Astrocyte (in vitro differentiated cells and primary cell): ENCODE measurements at regions not wholly inside any gene's neighbourhood (a gene's known extent, or its start where the extent isn't known, plus 50 kb on each side); places are given as distances from the start of the nearest gene placed in this dataset.

Experiments
- DNase-seq: peaks from one replicate; pipeline ENCODE4 v3.0.0-alpha.2; 2010; ENCODE audit warnings: low read depth
- FAIRE-seq: peaks from 2 replicates; lab custom pipeline; 2011; peaks lifted over from hg19 to GRCh38; lab: Jason Lieb, UNC
- H2AFZ ChIP-seq: 2 replicates; pipeline ENCODE4 v1.6.0; 2012; ENCODE audit warnings: low read depth, low read length, inconsistent platforms
- H3K27ac ChIP-seq: 2 replicates; pipeline ENCODE4 v1.5.1; 2011; ENCODE audit warnings: low read depth, low read length, inconsistent platforms
- H3K27me3 ChIP-seq: 2 replicates; pipeline ENCODE4 v1.6.0; 2011; ENCODE audit warnings: low read length, inconsistent platforms; ENCODE audit not compliant: insufficient read depth
- H3K36me3 ChIP-seq: 2 replicates; pipeline ENCODE4 v1.5.1; 2011; ENCODE audit warnings: low read length, inconsistent platforms; ENCODE audit not compliant: insufficient read depth
- H3K4me1 ChIP-seq: 2 replicates; pipeline ENCODE4 v1.5.1; 2011; ENCODE audit warnings: low read length, inconsistent platforms; ENCODE audit not compliant: insufficient read depth
- H3K4me2 ChIP-seq: 2 replicates; pipeline ENCODE4 v1.6.0; 2012; ENCODE audit warnings: low read length, inconsistent platforms
- H3K4me3 ChIP-seq: 2 replicates; pipeline ENCODE4 v1.5.1; 2011; ENCODE audit warnings: low read depth, mild to moderate bottlenecking, low read length, inconsistent platforms; ENCODE audit not compliant: insufficient read depth
- H3K79me2 ChIP-seq: 2 replicates; pipeline ENCODE4 v1.6.0; 2012; ENCODE audit warnings: mild to moderate bottlenecking, low read length, inconsistent platforms; ENCODE audit not compliant: insufficient read depth
- H3K9ac ChIP-seq: 2 replicates; pipeline ENCODE4 v1.6.0; 2012; ENCODE audit warnings: mild to moderate bottlenecking, low read length, inconsistent platforms
- H3K9me3 ChIP-seq: 2 replicates; pipeline ENCODE4 v1.5.1; 2012; ENCODE audit warnings: low read depth, mild to moderate bottlenecking, low read length, inconsistent platforms; ENCODE audit not compliant: insufficient read depth
- H4K20me1 ChIP-seq: 2 replicates; pipeline ENCODE4 v1.6.0; 2012; ENCODE audit warnings: low read length, inconsistent platforms; ENCODE audit not compliant: insufficient read depth
- H3K27ac Mint-ChIP-seq: one replicate; pipeline ENCODE4 v1.8.0; 2021; ENCODE audit warnings: mild to moderate bottlenecking, mixed read lengths; ENCODE audit not compliant: unreplicated experiment
- H3K27me3 Mint-ChIP-seq: one replicate; pipeline ENCODE4 v1.8.0; 2021; ENCODE audit warnings: low read depth, mixed read lengths; ENCODE audit not compliant: unreplicated experiment
- H3K36me3 Mint-ChIP-seq: one replicate; pipeline ENCODE4 v1.8.0; 2021; ENCODE audit warnings: low read depth, mixed read lengths; ENCODE audit not compliant: unreplicated experiment
- H3K4me1 Mint-ChIP-seq: one replicate; pipeline ENCODE4 v1.8.0; 2021; ENCODE audit warnings: low read depth, mixed read lengths; ENCODE audit not compliant: unreplicated experiment
- H3K4me3 Mint-ChIP-seq: one replicate; pipeline ENCODE4 v1.8.0; 2021; ENCODE audit warnings: mild to moderate bottlenecking, moderate library complexity, mixed read lengths; ENCODE audit not compliant: unreplicated experiment
- H3K9me3 Mint-ChIP-seq: one replicate; pipeline ENCODE4 v1.8.0; 2021; ENCODE audit warnings: mild to moderate bottlenecking, mixed read lengths; ENCODE audit not compliant: unreplicated experiment
- EZH2 ChIP-seq: IDR thresholded peaks from 2 replicates; pipeline ENCODE4 v1.6.1; 2012; ENCODE audit warnings: mild to moderate bottlenecking, low read length, inconsistent platforms; ENCODE audit not compliant: insufficient read depth
- TF ChIP-seq, protein P1 (sequence below): IDR thresholded peaks from 2 replicates; pipeline ENCODE4 v1.5.1; 2011; ENCODE audit warnings: low read depth, mild to moderate bottlenecking, inconsistent platforms, low read length, moderate library complexity; ENCODE audit not compliant: insufficient read depth

- Histone ChIP-seq H3K9ac (no peak overlapping the region), H3K4me3 (no peak overlapping the region), H3K9me3 (peaks cover 3% of the 10 kb centered on the region), H3K27me3 (no peaks in the 10 kb centered on the region), H3K79me2 (no peaks in the 10 kb centered on the region), H3K36me3 (no peaks in the 10 kb centered on the region), H4K20me1 (no peaks in the 10 kb centered on the region), H2AFZ (no peak overlapping the region), H3K4me2 (no peak overlapping the region), H3K27ac (no peak overlapping the region), H3K4me1 (no peaks in the 10 kb centered on the region)
- Mint-ChIP-seq H3K4me3 (no peak overlapping the region), H3K4me1 (peaks cover 1% of the 10 kb centered on the region), H3K36me3 (no peaks in the 10 kb centered on the region), H3K27me3 (no peaks in the 10 kb centered on the region), H3K9me3 (no peaks in the 10 kb centered on the region), H3K27ac (no peak overlapping the region)
- FAIRE-seq (no peak), DNase-seq (no peak)
- TF ChIP-seq EZH2 = no peak
- TF ChIP-seq, protein P1, sequence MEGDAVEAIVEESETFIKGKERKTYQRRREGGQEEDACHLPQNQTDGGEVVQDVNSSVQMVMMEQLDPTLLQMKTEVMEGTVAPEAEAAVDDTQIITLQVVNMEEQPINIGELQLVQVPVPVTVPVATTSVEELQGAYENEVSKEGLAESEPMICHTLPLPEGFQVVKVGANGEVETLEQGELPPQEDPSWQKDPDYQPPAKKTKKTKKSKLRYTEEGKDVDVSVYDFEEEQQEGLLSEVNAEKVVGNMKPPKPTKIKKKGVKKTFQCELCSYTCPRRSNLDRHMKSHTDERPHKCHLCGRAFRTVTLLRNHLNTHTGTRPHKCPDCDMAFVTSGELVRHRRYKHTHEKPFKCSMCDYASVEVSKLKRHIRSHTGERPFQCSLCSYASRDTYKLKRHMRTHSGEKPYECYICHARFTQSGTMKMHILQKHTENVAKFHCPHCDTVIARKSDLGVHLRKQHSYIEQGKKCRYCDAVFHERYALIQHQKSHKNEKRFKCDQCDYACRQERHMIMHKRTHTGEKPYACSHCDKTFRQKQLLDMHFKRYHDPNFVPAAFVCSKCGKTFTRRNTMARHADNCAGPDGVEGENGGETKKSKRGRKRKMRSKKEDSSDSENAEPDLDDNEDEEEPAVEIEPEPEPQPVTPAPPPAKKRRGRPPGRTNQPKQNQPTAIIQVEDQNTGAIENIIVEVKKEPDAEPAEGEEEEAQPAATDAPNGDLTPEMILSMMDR = no peak
Observed at GRCh38 chr22:34427841-34428240, 507.6 kb upstream of the LARGE1 start.

- Histone ChIP-seq H3K27me3 (no peaks in the 10 kb centered on the region), H3K9me3 (peaks cover 3% of the 10 kb centered on the region), H3K27ac (no peak overlapping the region), H3K79me2 (no peaks in the 10 kb centered on the region), H3K4me2 (no peak overlapping the region), H3K4me3 (no peak overlapping the region), H3K36me3 (no peaks in the 10 kb centered on the region), H3K4me1 (no peaks in the 10 kb centered on the region), H4K20me1 (no peaks in the 10 kb centered on the region), H2AFZ (no peak overlapping the region), H3K9ac (no peak overlapping the region)
- no peaks in the 10 kb centered on the region for H3K36me3 Mint-ChIP-seq
- no peak overlapping the region for H3K4me3 Mint-ChIP-seq
- FAIRE-seq (no peak), DNase-seq (no peak)
- no peak overlapping the region for H3K27ac Mint-ChIP-seq
- H3K27me3 Mint-ChIP-seq = peaks cover 3% of the 10 kb centered on the region
- peaks cover 1% of the 10 kb centered on the region for H3K4me1 Mint-ChIP-seq
- no peaks in the 10 kb centered on the region for H3K9me3 Mint-ChIP-seq
- no peak for TF ChIP-seq EZH2
- TF ChIP-seq, protein P1 = no peak
Observed at GRCh38 chr22:34429314-34429713, 509.0 kb upstream of the LARGE1 start.

- Mint-ChIP-seq H3K36me3 (no peaks in the 10 kb centered on the region), H3K27me3 (peaks cover 3% of the 10 kb centered on the region), H3K4me1 (peaks cover 1% of the 10 kb centered on the region), H3K4me3 (no peak overlapping the region), H3K9me3 (no peaks in the 10 kb centered on the region), H3K27ac (no peak overlapping the region)
- H3K4me2 ChIP-seq = no peak overlapping the region
- no peaks in the 10 kb centered on the region for H3K4me1 ChIP-seq
- TF ChIP-seq, protein P1 = no peak
- TF ChIP-seq EZH2 = no peak
- H3K4me3 ChIP-seq = no peak overlapping the region
- no peak overlapping the region for H3K9ac ChIP-seq
- H3K79me2 ChIP-seq = no peaks in the 10 kb centered on the region
- no peak for FAIRE-seq
- H3K27ac ChIP-seq = no peak overlapping the region
- no peaks in the 10 kb centered on the region for H4K20me1 ChIP-seq
- H2AFZ ChIP-seq = no peak overlapping the region
- H3K9me3 ChIP-seq = peaks cover 4% of the 10 kb centered on the region
- no peak for DNase-seq
- no peaks in the 10 kb centered on the region for H3K36me3 ChIP-seq
- no peaks in the 10 kb centered on the region for H3K27me3 ChIP-seq
Observed at GRCh38 chr22:34430386-34430785, 510.1 kb upstream of the LARGE1 start.
